DMS53 (cell line): ENCODE measurements at regions not wholly inside any gene's neighbourhood (a gene's known extent, or its start where the extent isn't known, plus 50 kb on each side); places are given as distances from the start of the nearest gene placed in this dataset.
"Not testable (repeated sequence)": the region's sequence is repeated elsewhere in the genome, so short reads cannot be mapped to it uniquely, and the experiment has no call there.

Experiments used
- DNase-seq: peaks from one replicate; lab custom pipeline; 2025; lab: John Stamatoyannopoulos, UW

GRCh38 chr2:131828633-131829455, 301.2 kb downstream of the CCDC74A start:
- not testable (repeated sequence) for DNase-seq

- not testable (repeated sequence) for DNase-seq
These were observed 302.0 kb downstream of the CCDC74A start for GRCh38 chr2:131829456-131830241.

GRCh38 chr2:131830242-131830945, 302.7 kb downstream of the CCDC74A start:
- DNase-seq: not testable (repeated sequence)

DNA sequence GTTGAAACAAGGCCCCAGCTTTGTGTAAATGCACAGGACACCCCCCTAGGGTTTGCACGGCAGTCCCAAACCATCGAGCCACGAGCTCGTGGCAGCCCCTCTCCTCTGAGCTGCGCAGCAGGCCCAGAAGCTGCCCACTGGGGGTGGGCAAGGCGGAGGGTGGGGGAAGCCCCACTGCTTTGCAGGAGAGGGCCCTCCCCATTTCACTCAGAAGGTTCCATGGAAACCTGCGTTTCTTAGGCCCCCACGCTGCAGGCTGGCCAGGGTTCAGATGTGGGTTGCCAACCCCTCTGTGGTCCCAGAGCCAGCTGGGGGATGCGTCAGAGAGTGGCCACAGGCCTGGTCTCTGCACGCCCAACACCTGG, 303.2 kb downstream of the CCDC74A start:
- not testable (repeated sequence) for DNase-seq

GRCh38 chr2:131831450-131832208, 303.9 kb downstream of the CCDC74A start:
- DNase-seq: not testable (repeated sequence)

DNA sequence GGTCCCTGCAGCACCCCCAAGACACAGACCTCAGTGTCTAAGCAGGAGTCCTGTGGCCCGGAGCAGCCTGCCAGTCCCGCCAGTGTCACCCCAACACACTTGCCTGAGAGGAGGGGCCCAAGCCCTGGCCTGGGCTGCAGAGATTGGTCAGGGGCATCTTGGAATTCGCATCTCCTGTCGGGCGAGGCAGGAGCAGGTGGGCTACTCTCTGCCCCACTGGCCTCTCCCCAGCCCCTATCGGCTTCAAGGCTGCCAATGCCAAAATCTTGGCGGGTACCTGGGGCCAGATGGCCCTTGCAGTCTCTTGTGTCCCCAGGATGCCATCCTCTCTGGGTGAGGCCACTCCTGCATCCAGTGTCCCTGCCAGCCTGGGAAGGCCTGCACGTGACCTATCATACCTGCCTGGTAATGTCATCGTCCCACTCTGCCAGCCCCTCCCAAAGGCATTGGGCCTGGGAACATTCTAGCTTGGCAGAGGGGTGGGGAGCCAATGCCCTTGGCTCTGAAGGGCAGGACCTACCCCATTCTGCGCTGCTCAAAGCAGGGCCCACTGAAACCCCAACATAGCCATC, 304.6 kb downstream of the CCDC74A start:
- DNase-seq: not testable (repeated sequence)

DNA sequence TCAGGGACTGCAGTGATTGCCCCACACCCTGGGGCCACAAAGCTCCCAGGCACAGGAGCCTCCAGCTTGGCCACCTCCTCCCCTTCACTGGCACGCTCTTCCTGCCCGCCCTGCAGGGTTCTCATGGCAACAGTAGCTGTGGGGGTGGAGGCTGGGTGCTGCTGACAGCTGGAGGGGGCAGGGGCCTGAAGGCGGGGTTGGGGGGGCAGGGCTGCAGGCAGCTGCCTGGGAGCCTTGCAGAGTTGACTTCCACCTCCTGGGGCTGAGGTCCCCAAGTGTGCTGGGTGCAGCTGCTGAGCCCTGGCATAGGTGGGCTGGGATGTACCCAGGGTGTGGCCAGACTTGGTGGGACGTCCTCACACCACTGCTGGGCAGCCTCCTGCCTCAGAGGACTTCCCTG, 305.2 kb downstream of the CCDC74A start:
- DNase-seq: peak; percentile 11

GRCh38 chr2:131833367-131834202, 305.9 kb downstream of the CCDC74A start:
- DNase-seq: not testable (repeated sequence)

- not testable (repeated sequence) for DNase-seq
These were observed 306.7 kb downstream of the CCDC74A start for GRCh38 chr2:131834203-131835020.

GRCh38 chr2:131835022-131835421, 307.3 kb downstream of the CCDC74A start:
- not testable (repeated sequence) for DNase-seq

- no peak for DNase-seq
These were observed 308.0 kb downstream of the CCDC74A start for GRCh38 chr2:131835621-131836091.

- DNase-seq: not testable (repeated sequence)
These were observed 308.4 kb downstream of the CCDC74A start for GRCh38 chr2:131836116-131836515.

- not testable (repeated sequence) for DNase-seq
These were observed 316.4 kb downstream of the CCDC74A start for GRCh38 chr2:131844044-131844443.

GRCh38 chr2:131856202-131856601, 305.6 kb downstream of the ANKRD30BL start:
- peak; percentile 56 for DNase-seq

GRCh38 chr2:131858197-131858596, 303.6 kb downstream of the ANKRD30BL start:
- DNase-seq: peak; percentile 12
